ENCODE measurements at regions not wholly inside any gene's neighbourhood (a gene's known extent, or its start where the extent isn't known, plus 50 kb on each side); places are given as distances from the start of the nearest gene placed in this dataset.

- no peak for TF ChIP-seq SIN3A (IDR thresholded peaks at IDR 0.05; ENCODE audit: borderline replicate concordance, insufficient read depth, low read length)
- no peak for TF ChIP-seq POLR2AphosphoS5 (IDR thresholded peaks at IDR 0.05; ENCODE audit: low read depth, low read length)
- TF ChIP-seq TAF1 (IDR thresholded peaks at IDR 0.05; ENCODE audit: borderline replicate concordance, insufficient read depth, low read length) = no peak
- TF ChIP-seq FOXP2 (optimal IDR thresholded peaks at IDR 0.05; ENCODE audit: borderline replicate concordance, extremely low read depth, extremely low read length, insufficient read depth) = no peak
- TF ChIP-seq REST (IDR thresholded peaks at IDR 0.05; ENCODE audit: insufficient read depth in 1 of 2, low read depth in 2 of 2, low read length in 2 of 2) = no peak
Measured at GRCh38 chr11:112451250-112451649, 190.6 kb upstream of the PLET1 start.

- TF ChIP-seq REST (IDR thresholded peaks at IDR 0.05; ENCODE audit: insufficient read depth in 1 of 2, low read depth in 2 of 2, low read length in 2 of 2) (no peak), SIN3A (IDR thresholded peaks at IDR 0.05; ENCODE audit: borderline replicate concordance, insufficient read depth, low read length) (no peak), POLR2AphosphoS5 (IDR thresholded peaks at IDR 0.05; ENCODE audit: low read depth, low read length) (no peak), TAF1 (IDR thresholded peaks at IDR 0.05; ENCODE audit: borderline replicate concordance, insufficient read depth, low read length) (no peak), FOXP2 (optimal IDR thresholded peaks at IDR 0.05; ENCODE audit: borderline replicate concordance, extremely low read depth, extremely low read length, insufficient read depth) (no peak)
Measured at GRCh38 chr11:112453601-112454577, 193.2 kb upstream of the PLET1 start.

- TF ChIP-seq FOXP2 (optimal IDR thresholded peaks at IDR 0.05; ENCODE audit: borderline replicate concordance, extremely low read depth, extremely low read length, insufficient read depth) (no peak), REST (IDR thresholded peaks at IDR 0.05; ENCODE audit: insufficient read depth in 1 of 2, low read depth in 2 of 2, low read length in 2 of 2) (no peak), SIN3A (IDR thresholded peaks at IDR 0.05; ENCODE audit: borderline replicate concordance, insufficient read depth, low read length) (no peak), POLR2AphosphoS5 (IDR thresholded peaks at IDR 0.05; ENCODE audit: low read depth, low read length) (no peak), TAF1 (IDR thresholded peaks at IDR 0.05; ENCODE audit: borderline replicate concordance, insufficient read depth, low read length) (no peak)
Measured at GRCh38 chr11:112454841-112455240, 194.2 kb upstream of the PLET1 start.

- TF ChIP-seq FOXP2 (optimal IDR thresholded peaks at IDR 0.05; ENCODE audit: borderline replicate concordance, extremely low read depth, extremely low read length, insufficient read depth) = no peak
- TF ChIP-seq REST (IDR thresholded peaks at IDR 0.05; ENCODE audit: insufficient read depth in 1 of 2, low read depth in 2 of 2, low read length in 2 of 2) = no peak
- no peak for TF ChIP-seq POLR2AphosphoS5 (IDR thresholded peaks at IDR 0.05; ENCODE audit: low read depth, low read length)
- no peak for TF ChIP-seq SIN3A (IDR thresholded peaks at IDR 0.05; ENCODE audit: borderline replicate concordance, insufficient read depth, low read length)
- no peak for TF ChIP-seq TAF1 (IDR thresholded peaks at IDR 0.05; ENCODE audit: borderline replicate concordance, insufficient read depth, low read length)
Measured at GRCh38 chr11:112455791-112456190, 195.1 kb upstream of the PLET1 start.
